HG02973 (cell line): ENCODE measurements at regions not wholly inside any gene's neighbourhood (a gene's known extent, or its start where the extent isn't known, plus 50 kb on each side); places are given as distances from the start of the nearest gene placed in this dataset.

Experiments
- ATAC-seq: cut with Tn5 transposase; IDR thresholded peaks from one replicate; pipeline ENCODE4 v1.9.1; 2021; ENCODE audit warnings: moderate library complexity; ENCODE audit not compliant: unreplicated experiment

GRCh38 chr13:85497652-85498051 is 301.6 kb downstream of the SLITRK6 start:
- ATAC-seq, result no peak

- ATAC-seq, result no peak
Observed at GRCh38 chr13:85492283-85492682, 306.9 kb downstream of the SLITRK6 start.

- no peak for ATAC-seq
Observed at GRCh38 chr13:85486663-85487062, 312.6 kb downstream of the SLITRK6 start.

GRCh38 chr13:85473144-85473543 is 326.1 kb downstream of the SLITRK6 start:
- ATAC-seq, result no peak

GRCh38 chr13:85469320-85469719 is 329.9 kb downstream of the SLITRK6 start:
- no peak for ATAC-seq

GRCh38 chr13:85462792-85463425 is 336.3 kb downstream of the SLITRK6 start:
- ATAC-seq, result no peak

GRCh38 chr13:85461621-85462020 is 337.6 kb downstream of the SLITRK6 start:
- ATAC-seq, result no peak

GRCh38 chr13:85445534-85445933 is 353.7 kb downstream of the SLITRK6 start:
- ATAC-seq, result no peak

GRCh38 chr13:85441975-85442374 is 357.2 kb downstream of the SLITRK6 start:
- ATAC-seq, result no peak

- ATAC-seq, result no peak
Observed at GRCh38 chr13:85441364-85441763, 357.9 kb downstream of the SLITRK6 start.

GRCh38 chr13:85436029-85436428 is 363.2 kb downstream of the SLITRK6 start:
- no peak for ATAC-seq

- no peak for ATAC-seq
Observed at GRCh38 chr13:85434927-85435326, 364.3 kb downstream of the SLITRK6 start.

GRCh38 chr13:85432881-85433280 is 366.3 kb downstream of the SLITRK6 start:
- no peak for ATAC-seq

GRCh38 chr13:85431720-85432119 is 367.5 kb downstream of the SLITRK6 start:
- no peak for ATAC-seq

GRCh38 chr13:85430216-85430794 is 368.9 kb downstream of the SLITRK6 start:
- ATAC-seq, result no peak

GRCh38 chr13:85427416-85427815 is 371.8 kb downstream of the SLITRK6 start:
- no peak for ATAC-seq

GRCh38 chr13:85420136-85420535 is 379.1 kb downstream of the SLITRK6 start:
- no peak for ATAC-seq

- ATAC-seq, result no peak
Observed at GRCh38 chr13:85419611-85420010, 379.6 kb downstream of the SLITRK6 start.

GRCh38 chr13:85417807-85418206 is 381.4 kb downstream of the SLITRK6 start:
- no peak for ATAC-seq

- ATAC-seq, result no peak
Observed at GRCh38 chr13:85413664-85414063, 385.6 kb downstream of the SLITRK6 start.

GRCh38 chr13:85412448-85412847 is 386.8 kb downstream of the SLITRK6 start:
- no peak for ATAC-seq

GRCh38 chr13:85411591-85411990 is 387.6 kb downstream of the SLITRK6 start:
- no peak for ATAC-seq

GRCh38 chr13:85408415-85408814 is 390.8 kb downstream of the SLITRK6 start:
- ATAC-seq, result no peak
